Left cardiac atrium (tissue), 4 donors: ENCODE measurements at regions not wholly inside any gene's neighbourhood (a gene's known extent, or its start where the extent isn't known, plus 50 kb on each side); places are given as distances from the start of the nearest gene placed in this dataset.
"Not testable (repeated sequence)": the region's sequence is repeated elsewhere in the genome, so short reads cannot be mapped to it uniquely, and the experiment has no call there.

Source experiments
- ATAC-seq, 2 donors: fragments of 200-7000 bp; cut with Tn5 transposase; one replicate each; pipeline ENCODE4 v1.9.1; 2020; ENCODE audit warnings: mild to moderate bottlenecking in 2 of 2, moderate library complexity in 2 of 2
- DNase-seq: peaks from one replicate; pipeline ENCODE4 v3.0.0-alpha.2; 2020
- intact Hi-C, 2 donors: fragments of 100-400 bp; cut with DNase I; formaldehyde crosslinking; loops; one replicate each; pipeline versions ENCODE4 v1.14.1 to v1.15.1; 2022 to 2023
- donor health status: DM: no; HTN: yes; CAD: no.
- donor health status: DM: no; HTN: yes; CAD: no; lungs with severe emphysema.
- donor health status: DM: yes; HTN: yes; CAD: no.
- donor health status: Dilated cardiomyopathy.

GRCh38 chr7:119271147-119271779 is 1001.7 kb upstream of the KCND2 start:
- DNase-seq (no peak), ATAC-seq (no peak)
- intact Hi-C loops = no loop called here

- intact Hi-C loops = no loop called here
- DNase-seq (no peak), ATAC-seq (no peak)
Measured at GRCh38 chr7:119281181-119281846, 991.7 kb upstream of the KCND2 start.

- ATAC-seq = no peak
- DNase-seq = no peak
- intact Hi-C loops = no loop called here
Measured at GRCh38 chr7:119283353-119283752, 989.6 kb upstream of the KCND2 start.

GRCh38 chr7:119288416-119288815 is 984.6 kb upstream of the KCND2 start:
- DNase-seq (no peak), ATAC-seq (no peak)
- intact Hi-C loops = no loop called here

- DNase-seq, intact Hi-C loops, ATAC-seq: not testable (repeated sequence)
Measured at GRCh38 chr7:119300341-119300740, 972.6 kb upstream of the KCND2 start.

GRCh38 chr7:119320316-119320715 is 952.7 kb upstream of the KCND2 start:
- no peak for ATAC-seq

GRCh38 chr7:119329715-119330114 is 943.3 kb upstream of the KCND2 start:
- intact Hi-C loops = no loop called here
- DNase-seq = no peak
- no peak for ATAC-seq

More at GRCh38 chr7:119320316-119320715, 952.7 kb upstream of the KCND2 start:
- intact Hi-C loops = no loop called here
- no peak for DNase-seq

- intact Hi-C loops = no loop called here
- DNase-seq = no peak
- ATAC-seq = no peak
Measured at GRCh38 chr7:119335405-119335804, 937.6 kb upstream of the KCND2 start.

- ATAC-seq (no peak), DNase-seq (no peak)
- intact Hi-C loops = no loop called here
Measured at GRCh38 chr7:119341822-119342221, 931.2 kb upstream of the KCND2 start.

GRCh38 chr7:119343289-119343688 is 929.7 kb upstream of the KCND2 start:
- DNase-seq = no peak
- intact Hi-C loops = no loop called here
- ATAC-seq = no peak

- no peak for DNase-seq
- ATAC-seq = no peak
- intact Hi-C loops = no loop called here
Measured at GRCh38 chr7:119344466-119344865, 928.5 kb upstream of the KCND2 start.

GRCh38 chr7:119348491-119348890 is 924.5 kb upstream of the KCND2 start:
- DNase-seq (no peak), ATAC-seq (no peak)
- intact Hi-C loops = no loop called here

GRCh38 chr7:119350334-119350733 is 922.6 kb upstream of the KCND2 start:
- no peak for DNase-seq

GRCh38 chr7:119351320-119351719 is 921.7 kb upstream of the KCND2 start:
- DNase-seq = no peak
- intact Hi-C loops = no loop called here
- ATAC-seq = no peak

More at GRCh38 chr7:119350334-119350733, 922.6 kb upstream of the KCND2 start:
- ATAC-seq = no peak
- intact Hi-C loops = no loop called here

- no peak for ATAC-seq
- intact Hi-C loops = no loop called here
Measured at GRCh38 chr7:119374436-119374835, 898.5 kb upstream of the KCND2 start.

GRCh38 chr7:119377861-119378260 is 895.1 kb upstream of the KCND2 start:
- DNase-seq (no peak), ATAC-seq (no peak)
- intact Hi-C loops = no loop called here

More at GRCh38 chr7:119374436-119374835, 898.5 kb upstream of the KCND2 start:
- no peak for DNase-seq

- DNase-seq (no peak), ATAC-seq (no peak)
- intact Hi-C loops = no loop called here
Measured at GRCh38 chr7:119382726-119383125, 890.2 kb upstream of the KCND2 start.

GRCh38 chr7:119395024-119395423 is 878.0 kb upstream of the KCND2 start:
- ATAC-seq (no peak), DNase-seq (no peak)
- intact Hi-C loops = no loop called here

GRCh38 chr7:119397156-119397555 is 875.8 kb upstream of the KCND2 start:
- ATAC-seq = no peak
- no peak for DNase-seq
- intact Hi-C loops = no loop called here

- ATAC-seq (no peak), DNase-seq (no peak)
- intact Hi-C loops = no loop called here
Measured at GRCh38 chr7:119408596-119408995, 864.4 kb upstream of the KCND2 start.

GRCh38 chr7:119413314-119413805 is 859.6 kb upstream of the KCND2 start:
- no peak for DNase-seq
- intact Hi-C loops = no loop called here
- ATAC-seq = no peak
